Keratinocyte (primary cell): ENCODE measurements at regions not wholly inside any gene's neighbourhood (a gene's known extent, or its start where the extent isn't known, plus 50 kb on each side); places are given as distances from the start of the nearest gene placed in this dataset.

Source experiments
- DNase-seq: peaks from one replicate; pipeline ENCODE4 v3.0.0-alpha.2; 2011; ENCODE audit warnings: low read depth, missing footprints, low spot score
- FAIRE-seq: peaks from 2 replicates; lab custom pipeline; 2011; peaks lifted over from hg19 to GRCh38; lab: Jason Lieb, UNC
- H2AFZ ChIP-seq: 2 replicates; pipeline ENCODE4 v1.6.0; 2012; ENCODE audit warnings: low read length, control low read depth, inconsistent platforms; ENCODE audit not compliant: control insufficient read depth
- H3K27ac ChIP-seq: 2 replicates; pipeline ENCODE4 v1.5.1; 2011; ENCODE audit warnings: low read length; ENCODE audit not compliant: control insufficient read depth, insufficient read depth
- H3K27me3 ChIP-seq: 3 replicates; pipeline ENCODE4 v1.6.0; 2011; ENCODE audit warnings: low read length; ENCODE audit not compliant: control insufficient read depth, insufficient read depth; ENCODE audit errors: extremely low read depth
- H3K36me3 ChIP-seq, 2 experiments: 2 replicates in 1 of 2; 3 replicates in 1 of 2; pipeline ENCODE4 v1.5.1; 2011; ENCODE audit warnings: low read length in 2 of 2, mild to moderate bottlenecking in 1 of 2; ENCODE audit not compliant: control insufficient read depth in 2 of 2, insufficient read depth in 2 of 2; ENCODE audit errors: extremely low read depth in 1 of 2
- H3K4me1 ChIP-seq: 3 replicates; pipeline ENCODE4 v1.5.1; 2011; ENCODE audit warnings: low read length; ENCODE audit not compliant: control insufficient read depth, insufficient read depth; ENCODE audit errors: extremely low read depth
- H3K4me2 ChIP-seq: 3 replicates; pipeline ENCODE4 v1.6.0; 2011; ENCODE audit warnings: low read depth, low read length; ENCODE audit not compliant: control insufficient read depth, insufficient read depth; ENCODE audit errors: extremely low read depth
- H3K4me3 ChIP-seq, 3 experiments: fragments of 200-600 bp in 1 of 3; sonication (generic) in 1 of 3; 2 replicates in 2 of 3; 3 replicates in 1 of 3; pipeline ENCODE4 v1.5.1; 2011 to 2016; ENCODE audit warnings: low read length in 3 of 3, mild to moderate bottlenecking in 3 of 3, control low read depth in 2 of 3, inconsistent platforms in 1 of 3, low read depth in 1 of 3, mixed read lengths in 1 of 3, mixed run types in 1 of 3, moderate library complexity in 1 of 3; ENCODE audit not compliant: control insufficient read depth in 2 of 3, insufficient read depth in 2 of 3; ENCODE audit errors: extremely low read depth in 1 of 3
- H3K79me2 ChIP-seq: 2 replicates; pipeline ENCODE4 v1.6.0; 2012; ENCODE audit warnings: low read length; ENCODE audit not compliant: control insufficient read depth, insufficient read depth
- H3K9ac ChIP-seq: 3 replicates; pipeline ENCODE4 v1.6.0; 2011; ENCODE audit warnings: low read length; ENCODE audit not compliant: control insufficient read depth, insufficient read depth; ENCODE audit errors: extremely low read depth
- H3K9me1 ChIP-seq: 3 replicates; pipeline ENCODE4 v1.6.0; 2011; ENCODE audit warnings: low read length; ENCODE audit not compliant: control insufficient read depth, insufficient read depth; ENCODE audit errors: extremely low read depth
- H3K9me3 ChIP-seq: 2 replicates; pipeline ENCODE4 v1.5.1; 2012; ENCODE audit warnings: low read depth, low read length; ENCODE audit not compliant: control insufficient read depth
- H4K20me1 ChIP-seq: 3 replicates; pipeline ENCODE4 v1.6.0; 2011; ENCODE audit warnings: low read length; ENCODE audit not compliant: control insufficient read depth, insufficient read depth; ENCODE audit errors: extremely low read depth
- EZH2 ChIP-seq: IDR thresholded peaks from one replicate; pipeline ENCODE4 v1.6.1; 2012; ENCODE audit warnings: inconsistent platforms, mild to moderate bottlenecking, low read length, moderate library complexity
- dilution Hi-C: fragments of 300-500 bp; cut with MboI; formaldehyde crosslinking; loops from one replicate; pipeline ENCODE4 v1.7.0; 2020; ENCODE audit warnings: low sequenced_read_pairs; ENCODE audit not compliant: extremely low pct_ligation_motif_present
- TF ChIP-seq, protein P1 (sequence below), 3 experiments: IDR thresholded peaks in 1 of 3; conservative IDR thresholded peaks in 1 of 3; optimal IDR thresholded peaks in 1 of 3; 2 replicates in 2 of 3; 3 replicates in 1 of 3; pipeline versions ENCODE3 to v1.5.1; 2011; ENCODE audit warnings: low read length in 3 of 3, mild to moderate bottlenecking in 3 of 3, moderate library complexity in 2 of 3, control low read depth in 1 of 3, inconsistent platforms in 1 of 3; ENCODE audit not compliant: insufficient read depth in 2 of 3; ENCODE audit errors: extremely low read depth in 1 of 3

DNA sequence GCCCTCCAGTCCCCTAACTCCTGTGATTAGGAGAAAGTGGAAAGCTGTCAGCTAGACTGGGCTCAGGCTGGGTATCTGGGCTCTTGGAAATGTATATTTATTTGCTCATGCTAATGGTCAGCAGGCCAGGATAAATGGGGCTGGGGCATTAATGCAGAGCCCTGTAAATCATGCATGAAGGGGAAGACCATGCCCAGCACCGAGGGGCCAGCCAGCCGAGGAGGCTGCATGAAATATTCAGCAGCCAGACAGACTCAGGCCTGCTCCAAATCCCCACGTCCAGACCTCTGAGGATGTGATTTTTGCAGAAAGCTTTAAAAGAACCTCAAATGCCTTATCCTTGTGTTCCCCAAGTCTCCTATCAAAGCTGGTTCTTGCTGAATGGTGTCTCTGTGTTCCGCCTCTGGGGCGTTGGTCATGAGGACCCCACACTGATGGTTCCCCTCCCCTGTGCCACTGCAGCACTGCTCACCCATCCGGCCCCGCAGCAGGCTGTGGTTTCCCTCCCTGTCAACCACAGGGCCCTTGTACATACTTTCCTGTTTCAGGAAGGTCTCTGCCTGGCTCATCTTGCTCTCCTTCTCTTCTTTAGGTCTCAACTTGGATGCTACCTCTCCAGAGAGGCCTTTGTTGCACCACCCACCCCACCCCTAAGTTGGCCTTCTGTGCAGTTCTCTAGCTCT is 358.4 kb downstream of the CDH26 start:
- no peak overlapping the region for H3K9ac ChIP-seq
- no peak overlapping the region for H3K4me2 ChIP-seq
- dilution Hi-C loops = no loop called here
- H3K27ac ChIP-seq = no peak overlapping the region
- H3K4me1 ChIP-seq = no peaks in the 10 kb centered on the region
- H3K79me2 ChIP-seq = no peaks in the 10 kb centered on the region
- H3K9me1 ChIP-seq = no peaks in the 10 kb centered on the region
- no peak overlapping the region for H3K4me3 ChIP-seq
- no peaks in the 10 kb centered on the region for H4K20me1 ChIP-seq
- DNase-seq (no peak), FAIRE-seq (no peak)
- H3K36me3 ChIP-seq = no peaks in the 10 kb centered on the region
- H3K9me3 ChIP-seq = peaks cover 3% of the 10 kb centered on the region
- TF ChIP-seq, protein P1, sequence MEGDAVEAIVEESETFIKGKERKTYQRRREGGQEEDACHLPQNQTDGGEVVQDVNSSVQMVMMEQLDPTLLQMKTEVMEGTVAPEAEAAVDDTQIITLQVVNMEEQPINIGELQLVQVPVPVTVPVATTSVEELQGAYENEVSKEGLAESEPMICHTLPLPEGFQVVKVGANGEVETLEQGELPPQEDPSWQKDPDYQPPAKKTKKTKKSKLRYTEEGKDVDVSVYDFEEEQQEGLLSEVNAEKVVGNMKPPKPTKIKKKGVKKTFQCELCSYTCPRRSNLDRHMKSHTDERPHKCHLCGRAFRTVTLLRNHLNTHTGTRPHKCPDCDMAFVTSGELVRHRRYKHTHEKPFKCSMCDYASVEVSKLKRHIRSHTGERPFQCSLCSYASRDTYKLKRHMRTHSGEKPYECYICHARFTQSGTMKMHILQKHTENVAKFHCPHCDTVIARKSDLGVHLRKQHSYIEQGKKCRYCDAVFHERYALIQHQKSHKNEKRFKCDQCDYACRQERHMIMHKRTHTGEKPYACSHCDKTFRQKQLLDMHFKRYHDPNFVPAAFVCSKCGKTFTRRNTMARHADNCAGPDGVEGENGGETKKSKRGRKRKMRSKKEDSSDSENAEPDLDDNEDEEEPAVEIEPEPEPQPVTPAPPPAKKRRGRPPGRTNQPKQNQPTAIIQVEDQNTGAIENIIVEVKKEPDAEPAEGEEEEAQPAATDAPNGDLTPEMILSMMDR (optimal IDR thresholded peaks at IDR 0.05 in 1 of 3, IDR thresholded peaks at IDR 0.05 in 1 of 3, conservative IDR thresholded peaks at IDR 0.05 in 1 of 3; ENCODE audit: extremely low read depth in 1 of 3, insufficient read depth in 2 of 3, low read length in 3 of 3) = no peak
- no peak for TF ChIP-seq EZH2
- H2AFZ ChIP-seq = no peak overlapping the region
- peaks cover 2% of the 10 kb centered on the region for H3K27me3 ChIP-seq

DNA sequence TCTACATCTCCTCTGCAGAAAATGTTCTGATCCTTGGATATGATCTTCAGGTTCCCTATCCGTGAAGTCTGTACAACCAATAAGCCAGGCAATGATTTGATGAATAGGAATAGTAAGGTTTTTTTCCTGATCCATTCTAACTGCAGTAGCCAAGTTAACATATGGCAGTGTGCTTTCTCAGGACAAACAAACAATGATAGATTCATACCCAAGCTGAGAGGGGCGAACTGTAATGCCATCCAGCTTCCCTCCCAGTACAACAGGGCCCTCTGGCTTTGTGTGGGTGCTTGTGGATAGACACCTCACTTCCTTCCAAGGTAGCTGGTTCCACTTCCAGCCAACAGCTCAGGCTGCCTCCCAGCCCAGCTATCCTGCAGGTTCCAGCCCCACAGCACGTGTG is 359.2 kb downstream of the CDH26 start:
- no peak overlapping the region for H3K27ac ChIP-seq
- no peaks in the 10 kb centered on the region for H4K20me1 ChIP-seq
- no peaks in the 10 kb centered on the region for H3K36me3 ChIP-seq
- no peak overlapping the region for H3K4me2 ChIP-seq
- peaks cover 2% of the 10 kb centered on the region for H3K27me3 ChIP-seq
- no peak for TF ChIP-seq EZH2
- TF ChIP-seq, protein P1 (optimal IDR thresholded peaks at IDR 0.05 in 1 of 3, IDR thresholded peaks at IDR 0.05 in 1 of 3, conservative IDR thresholded peaks at IDR 0.05 in 1 of 3; ENCODE audit: extremely low read depth in 1 of 3, insufficient read depth in 2 of 3, low read length in 3 of 3) = no peak
- peaks cover 3% of the 10 kb centered on the region for H3K9me3 ChIP-seq
- no peak overlapping the region for H3K9ac ChIP-seq
- H3K4me1 ChIP-seq = no peaks in the 10 kb centered on the region
- H3K9me1 ChIP-seq = no peaks in the 10 kb centered on the region
- FAIRE-seq = no peak
- H2AFZ ChIP-seq = no peak overlapping the region
- DNase-seq = no peak
- no peak overlapping the region for H3K4me3 ChIP-seq
- H3K79me2 ChIP-seq = no peaks in the 10 kb centered on the region
- dilution Hi-C loops = no loop called here
